K562 (cell line): ENCODE measurements at regions not wholly inside any gene's neighbourhood (a gene's known extent, or its start where the extent isn't known, plus 50 kb on each side); places are given as distances from the start of the nearest gene placed in this dataset.
A peak's percentile ranks its signal among the peaks of the same experiment; 100 is the strongest.

ENCODE experiments used
- ARHGAP35 ChIP-seq: fragments of 450-650 bp; IDR thresholded peaks from 2 replicates; pipeline ENCODE4 v1.6.1; 2018; ENCODE audit not compliant: partially characterized antibody
- BCL6 ChIP-seq: fragments of 250-450 bp; sonication (Bioruptor Pico); IDR thresholded peaks from 2 replicates; pipeline ENCODE4 v1.4.0; 2020
- DDX20 ChIP-seq: fragments of 450-650 bp; IDR thresholded peaks from 2 replicates; pipeline ENCODE4 v1.6.1; 2016; ENCODE audit warnings: missing genetic modification characterization, low read depth, mild to moderate bottlenecking, missing compliant biosample characterization, moderate library complexity
- EGR1 ChIP-seq: fragments of 450-650 bp; conservative IDR thresholded peaks from 2 replicates; pipeline ENCODE4 v1.6.1; 2017; ENCODE audit warnings: mild to moderate bottlenecking
- GABPA ChIP-seq: fragments of 200-800 bp; sonication (Bioruptor generic); conservative IDR thresholded peaks from 2 replicates; pipeline ENCODE4 v1.6.1; 2016; ENCODE audit warnings: low read depth, missing genetic modification characterization, missing compliant biosample characterization
- HSF4 ChIP-seq: fragments of 250-450 bp; sonication (Bioruptor Pico); IDR thresholded peaks from 2 replicates; pipeline ENCODE4 v2.1.2; 2022; ENCODE audit warnings: mild to moderate bottlenecking, moderate library complexity, borderline replicate concordance
- MCM7 ChIP-seq, 2 experiments: fragments of 450-650 bp; IDR thresholded peaks; 2 replicates each; pipeline ENCODE4 v1.6.1; 2016 to 2018
- NR3C1 ChIP-seq: sonication (generic); formaldehyde crosslinking; IDR thresholded peaks from 2 replicates; pipeline ENCODE4 v1.8.1; 2022; ENCODE audit warnings: missing genetic modification reagents
- PTTG1 ChIP-seq: fragments of 450-650 bp; IDR thresholded peaks from 2 replicates; pipeline ENCODE4 v1.6.1; 2016; ENCODE audit warnings: low read depth, mild to moderate bottlenecking, missing genetic modification characterization, missing compliant biosample characterization
- RAD21 ChIP-seq, 2 experiments: fragments of 250-450 bp in 1 of 2; fragments of 450-650 bp in 1 of 2; sonication (Bioruptor Pico) in 1 of 2; formaldehyde crosslinking in 1 of 2; IDR thresholded peaks in 1 of 2; conservative IDR thresholded peaks in 1 of 2; 2 replicates each; pipeline versions ENCODE4 v1.4.0 to v1.8.0; 2020 to 2022; ENCODE audit warnings: mild to moderate bottlenecking in 2 of 2, moderate library complexity in 1 of 2
- RBM25 ChIP-seq: fragments of 200-400 bp; formaldehyde crosslinking; IDR thresholded peaks from 2 replicates; pipeline ENCODE4 v1.6.1; 2018; ENCODE audit warnings: low read length, low read depth, moderate library complexity; ENCODE audit not compliant: severe bottlenecking
- RBM34 ChIP-seq: fragments of 200-400 bp; formaldehyde crosslinking; IDR thresholded peaks from 2 replicates; pipeline ENCODE4 v1.6.1; 2018; ENCODE audit warnings: low read length, borderline replicate concordance; ENCODE audit not compliant: insufficient read depth
- SMAD2 ChIP-seq: fragments of 150-350 bp; IDR thresholded peaks from 2 replicates; pipeline ENCODE4 v1.6.1; 2014; ENCODE audit warnings: low read depth, mild to moderate bottlenecking, low read length
- SP1 ChIP-seq: sonication (generic); formaldehyde crosslinking; IDR thresholded peaks from 2 replicates; pipeline ENCODE4 v1.8.1; 2022; ENCODE audit warnings: mild to moderate bottlenecking, missing genetic modification reagents
- SREBF1 ChIP-seq: fragments of 150-350 bp; IDR thresholded peaks from 2 replicates; pipeline ENCODE4 v1.6.1; 2014; ENCODE audit warnings: antibody characterized with exemption, low read depth, low read length, borderline replicate concordance
- TAL1 ChIP-seq: fragments of 450-650 bp; IDR thresholded peaks from 2 replicates; pipeline ENCODE4 v1.6.1; 2016; ENCODE audit warnings: mild to moderate bottlenecking
- TEAD1 ChIP-seq, 2 experiments: fragments of 450-650 bp in 1 of 2; sonication (generic) in 1 of 2; formaldehyde crosslinking; IDR thresholded peaks; 2 replicates each; pipeline versions ENCODE4 v1.4.0 to v1.8.0; 2020 to 2022; ENCODE audit warnings: mild to moderate bottlenecking in 2 of 2, missing genetic modification reagents in 1 of 2
- ZNF12 ChIP-seq: sonication (generic); formaldehyde crosslinking; IDR thresholded peaks from 2 replicates; pipeline ENCODE4 v1.4.0; 2020; ENCODE audit warnings: mild to moderate bottlenecking, missing genetic modification reagents
- ZNF436 ChIP-seq: fragments of 250-450, 450-650 bp; sonication (Bioruptor Pico); formaldehyde crosslinking; IDR thresholded peaks from 2 replicates; pipeline ENCODE4 v1.7.0; 2020; ENCODE audit warnings: mild to moderate bottlenecking
- TF ChIP-seq, protein P1 (sequence below): sonication (generic); formaldehyde crosslinking; IDR thresholded peaks from 2 replicates; pipeline ENCODE4 v1.8.0; 2023; ENCODE audit warnings: mild to moderate bottlenecking, missing genetic modification reagents
- TF ChIP-seq, protein P2 (sequence below): sonication (generic); formaldehyde crosslinking; IDR thresholded peaks from 2 replicates; pipeline ENCODE4 v1.8.0; 2022; ENCODE audit warnings: missing genetic modification reagents, mild to moderate bottlenecking, moderate library complexity, borderline replicate concordance
- TF ChIP-seq, protein P3 (sequence below): fragments of 450-650 bp; IDR thresholded peaks from 2 replicates; pipeline ENCODE4 v1.6.1; 2016; ENCODE audit warnings: mild to moderate bottlenecking
- TF ChIP-seq, protein P4 (sequence below): fragments of 450-650 bp; formaldehyde crosslinking; IDR thresholded peaks from 2 replicates; pipeline ENCODE4 v1.4.0; 2020; ENCODE audit warnings: mild to moderate bottlenecking

DNA sequence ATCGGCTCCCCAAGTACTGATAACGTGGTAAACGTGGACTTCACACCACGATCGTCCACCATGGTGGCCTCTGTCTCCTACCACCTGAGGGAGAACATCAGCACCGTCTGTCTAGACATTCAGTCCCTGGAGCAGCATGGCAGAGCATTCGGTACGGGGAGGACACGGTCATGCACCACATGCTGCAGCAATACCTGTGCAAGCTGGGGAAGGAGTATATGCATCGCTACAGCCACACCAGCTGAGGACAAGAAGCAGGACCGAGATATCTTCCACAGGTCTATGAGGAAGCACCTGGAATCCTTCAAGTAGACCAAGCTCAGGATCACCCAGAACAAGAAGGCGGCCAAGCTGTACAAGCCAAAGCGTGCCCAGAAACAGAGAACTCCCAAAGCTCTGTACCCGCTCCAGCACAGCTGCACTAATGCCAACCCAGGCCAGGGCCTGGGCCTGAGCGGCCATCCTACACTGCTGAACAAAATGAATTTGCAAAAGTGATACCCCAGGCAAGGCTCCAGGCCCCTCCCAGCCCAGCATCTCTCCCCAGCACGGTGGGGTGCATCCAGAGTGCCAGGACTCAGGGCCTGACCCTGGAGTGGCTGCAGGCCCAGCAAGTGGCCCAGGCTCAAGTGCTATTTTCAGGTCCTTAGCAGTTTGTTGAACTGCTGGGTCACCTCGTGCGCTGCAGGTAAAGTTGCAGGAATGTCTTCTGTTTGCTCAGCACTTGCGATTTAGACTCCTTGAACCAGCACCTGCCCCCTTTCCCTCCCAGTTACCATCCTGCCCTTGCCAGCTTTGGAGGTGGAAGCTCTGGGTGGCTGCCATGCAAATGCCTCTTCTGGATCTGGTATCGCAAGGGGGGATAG lies 119.3 kb upstream of the SERPIND1 start (continued):
- TF ChIP-seq, protein P1, sequence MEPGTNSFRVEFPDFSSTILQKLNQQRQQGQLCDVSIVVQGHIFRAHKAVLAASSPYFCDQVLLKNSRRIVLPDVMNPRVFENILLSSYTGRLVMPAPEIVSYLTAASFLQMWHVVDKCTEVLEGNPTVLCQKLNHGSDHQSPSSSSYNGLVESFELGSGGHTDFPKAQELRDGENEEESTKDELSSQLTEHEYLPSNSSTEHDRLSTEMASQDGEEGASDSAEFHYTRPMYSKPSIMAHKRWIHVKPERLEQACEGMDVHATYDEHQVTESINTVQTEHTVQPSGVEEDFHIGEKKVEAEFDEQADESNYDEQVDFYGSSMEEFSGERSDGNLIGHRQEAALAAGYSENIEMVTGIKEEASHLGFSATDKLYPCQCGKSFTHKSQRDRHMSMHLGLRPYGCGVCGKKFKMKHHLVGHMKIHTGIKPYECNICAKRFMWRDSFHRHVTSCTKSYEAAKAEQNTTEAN (CRISPR knock-in tag): no peak
- TF ChIP-seq, protein P2, sequence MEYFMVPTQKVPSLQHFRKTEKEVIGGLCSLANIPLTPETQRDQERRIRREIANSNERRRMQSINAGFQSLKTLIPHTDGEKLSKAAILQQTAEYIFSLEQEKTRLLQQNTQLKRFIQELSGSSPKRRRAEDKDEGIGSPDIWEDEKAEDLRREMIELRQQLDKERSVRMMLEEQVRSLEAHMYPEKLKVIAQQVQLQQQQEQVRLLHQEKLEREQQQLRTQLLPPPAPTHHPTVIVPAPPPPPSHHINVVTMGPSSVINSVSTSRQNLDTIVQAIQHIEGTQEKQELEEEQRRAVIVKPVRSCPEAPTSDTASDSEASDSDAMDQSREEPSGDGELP (CRISPR knock-in tag): peak; percentile 51; the same call in 1 of the 2 replicates
- TF ChIP-seq BCL6 (CRISPR knock-in tag) (no peak), ARHGAP35 (no peak), NR3C1 (CRISPR knock-in tag) (no peak), SP1 (CRISPR knock-in tag) (no peak), TEAD1 (CRISPR knock-in tag; IDR thresholded peaks at IDR 0.05) (no peak), GABPA (tag) (no peak), SREBF1 (no peak), PTTG1 (no peak), RBM25 (no peak), TAL1 (no peak), ZNF12 (CRISPR knock-in tag) (no peak), RAD21 (CRISPR knock-in tag; conservative IDR thresholded peaks at IDR 0.05 in 1 of 2, IDR thresholded peaks at IDR 0.05 in 1 of 2) (no peak), MCM7 (IDR thresholded peaks at IDR 0.05) (no peak), RBM34 (no peak), ZNF436 (CRISPR knock-in tag) (no peak), SMAD2 (no peak), EGR1 (no peak), HSF4 (CRISPR knock-in tag) (no peak), DDX20 (tag) (no peak)
- TF ChIP-seq, protein P3, sequence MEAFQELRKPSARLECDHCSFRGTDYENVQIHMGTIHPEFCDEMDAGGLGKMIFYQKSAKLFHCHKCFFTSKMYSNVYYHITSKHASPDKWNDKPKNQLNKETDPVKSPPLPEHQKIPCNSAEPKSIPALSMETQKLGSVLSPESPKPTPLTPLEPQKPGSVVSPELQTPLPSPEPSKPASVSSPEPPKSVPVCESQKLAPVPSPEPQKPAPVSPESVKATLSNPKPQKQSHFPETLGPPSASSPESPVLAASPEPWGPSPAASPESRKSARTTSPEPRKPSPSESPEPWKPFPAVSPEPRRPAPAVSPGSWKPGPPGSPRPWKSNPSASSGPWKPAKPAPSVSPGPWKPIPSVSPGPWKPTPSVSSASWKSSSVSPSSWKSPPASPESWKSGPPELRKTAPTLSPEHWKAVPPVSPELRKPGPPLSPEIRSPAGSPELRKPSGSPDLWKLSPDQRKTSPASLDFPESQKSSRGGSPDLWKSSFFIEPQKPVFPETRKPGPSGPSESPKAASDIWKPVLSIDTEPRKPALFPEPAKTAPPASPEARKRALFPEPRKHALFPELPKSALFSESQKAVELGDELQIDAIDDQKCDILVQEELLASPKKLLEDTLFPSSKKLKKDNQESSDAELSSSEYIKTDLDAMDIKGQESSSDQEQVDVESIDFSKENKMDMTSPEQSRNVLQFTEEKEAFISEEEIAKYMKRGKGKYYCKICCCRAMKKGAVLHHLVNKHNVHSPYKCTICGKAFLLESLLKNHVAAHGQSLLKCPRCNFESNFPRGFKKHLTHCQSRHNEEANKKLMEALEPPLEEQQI: no peak
- TF ChIP-seq, protein P4, sequence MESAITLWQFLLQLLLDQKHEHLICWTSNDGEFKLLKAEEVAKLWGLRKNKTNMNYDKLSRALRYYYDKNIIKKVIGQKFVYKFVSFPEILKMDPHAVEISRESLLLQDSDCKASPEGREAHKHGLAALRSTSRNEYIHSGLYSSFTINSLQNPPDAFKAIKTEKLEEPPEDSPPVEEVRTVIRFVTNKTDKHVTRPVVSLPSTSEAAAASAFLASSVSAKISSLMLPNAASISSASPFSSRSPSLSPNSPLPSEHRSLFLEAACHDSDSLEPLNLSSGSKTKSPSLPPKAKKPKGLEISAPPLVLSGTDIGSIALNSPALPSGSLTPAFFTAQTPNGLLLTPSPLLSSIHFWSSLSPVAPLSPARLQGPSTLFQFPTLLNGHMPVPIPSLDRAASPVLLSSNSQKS (CRISPR knock-in tag): no peak
